ENCODE measurements at regions not wholly inside any gene's neighbourhood (a gene's known extent, or its start where the extent isn't known, plus 50 kb on each side); places are given as distances from the start of the nearest gene placed in this dataset.

GRCh38 chr5:122699201-122699600, 75.7 kb upstream of the SNX2 start:
- Mint-ChIP-seq H3K27me3 (peaks cover 0 to 3% of the 10 kb centered on the region in 2 donors), H3K4me3 (no peak overlapping the region), H3K27ac (no peak overlapping the region), H3K36me3 (no peaks in the 10 kb centered on the region), H3K4me1 (ENCODE audit: low read depth in 2 of 2) (peaks cover 0 to 6% of the 10 kb centered on the region in 2 donors), H3K9me3 (no peaks in the 10 kb centered on the region)
- DNase-seq (ENCODE audit: low spot score), result no peak
- ATAC-seq, result no peak

- peaks cover 3 to 6% of the 10 kb centered on the region in 2 donors for H3K27me3 Mint-ChIP-seq
- DNase-seq (ENCODE audit: low spot score), result no peak
- ATAC-seq, result peak; percentile 53 to 73
- H3K4me3 Mint-ChIP-seq, result no peak overlapping the region
- H3K36me3 Mint-ChIP-seq, result no peaks in the 10 kb centered on the region
- peaks cover 0 to 6% of the 10 kb centered on the region in 2 donors for H3K4me1 Mint-ChIP-seq (ENCODE audit: low read depth in 2 of 2)
- no peaks in the 10 kb centered on the region for H3K9me3 Mint-ChIP-seq
- peak overlapping the region in 1 of 2 donors; percentile 65 for H3K27ac Mint-ChIP-seq
Observed at GRCh38 chr5:122701640-122702523, 73.0 kb upstream of the SNX2 start.

- DNase-seq (ENCODE audit: low spot score), result no peak
- H3K4me3 Mint-ChIP-seq, result peak overlapping the region; percentile 45
Observed at GRCh38 chr5:122702524-122702875, 72.4 kb upstream of the SNX2 start.

GRCh38 chr5:122703203-122703602, 71.7 kb upstream of the SNX2 start:
- H3K4me1 Mint-ChIP-seq (ENCODE audit: low read depth in 2 of 2), result peaks cover 0 to 6% of the 10 kb centered on the region in 2 donors
- ATAC-seq (peak in 1 of 2 donors; percentile 63), DNase-seq (ENCODE audit: low spot score) (no peak)
- peak overlapping the region; percentile 45 for H3K4me3 Mint-ChIP-seq
- peak overlapping the region in 1 of 2 donors; percentile 25 for H3K27ac Mint-ChIP-seq
- H3K27me3 Mint-ChIP-seq, result peaks cover 3 to 6% of the 10 kb centered on the region in 2 donors
- no peaks in the 10 kb centered on the region for H3K36me3 Mint-ChIP-seq
- no peaks in the 10 kb centered on the region for H3K9me3 Mint-ChIP-seq

More at GRCh38 chr5:122702524-122702875, 72.4 kb upstream of the SNX2 start:
- H3K9me3 Mint-ChIP-seq, result no peaks in the 10 kb centered on the region
- peak overlapping the region in 1 of 2 donors; percentile 25 for H3K27ac Mint-ChIP-seq
- H3K4me1 Mint-ChIP-seq (ENCODE audit: low read depth in 2 of 2), result peaks cover 0 to 6% of the 10 kb centered on the region in 2 donors
- no peaks in the 10 kb centered on the region for H3K36me3 Mint-ChIP-seq
- H3K27me3 Mint-ChIP-seq, result peaks cover 3 to 6% of the 10 kb centered on the region in 2 donors
- ATAC-seq, result peak in 1 of 2 donors; percentile 83

- Mint-ChIP-seq H3K9me3 (no peaks in the 10 kb centered on the region), H3K27me3 (peaks cover 3 to 6% of the 10 kb centered on the region in 2 donors), H3K27ac (no peak overlapping the region), H3K4me1 (ENCODE audit: low read depth in 2 of 2) (peaks cover 0 to 6% of the 10 kb centered on the region in 2 donors), H3K36me3 (no peaks in the 10 kb centered on the region), H3K4me3 (no peak overlapping the region)
- ATAC-seq (no peak), DNase-seq (ENCODE audit: low spot score) (no peak)
Observed at GRCh38 chr5:122704247-122705036, 70.4 kb upstream of the SNX2 start.

GRCh38 chr5:122705851-122706250, 69.0 kb upstream of the SNX2 start:
- no peaks in the 10 kb centered on the region for H3K36me3 Mint-ChIP-seq
- H3K4me1 Mint-ChIP-seq (ENCODE audit: low read depth in 2 of 2), result peaks cover 0 to 6% of the 10 kb centered on the region in 2 donors
- H3K9me3 Mint-ChIP-seq, result no peaks in the 10 kb centered on the region
- DNase-seq (ENCODE audit: low spot score), result no peak
- ATAC-seq, result no peak
- H3K4me3 Mint-ChIP-seq, result no peak overlapping the region
- peaks cover 3 to 6% of the 10 kb centered on the region in 2 donors for H3K27me3 Mint-ChIP-seq
- H3K27ac Mint-ChIP-seq, result no peak overlapping the region

GRCh38 chr5:122707796-122708195, 67.1 kb upstream of the SNX2 start:
- no peak overlapping the region for H3K27ac Mint-ChIP-seq
- H3K27me3 Mint-ChIP-seq, result peaks cover 3 to 6% of the 10 kb centered on the region in 2 donors
- no peak overlapping the region for H3K4me3 Mint-ChIP-seq
- H3K36me3 Mint-ChIP-seq, result no peaks in the 10 kb centered on the region
- ATAC-seq (no peak), DNase-seq (ENCODE audit: low spot score) (no peak)
- no peaks in the 10 kb centered on the region for H3K9me3 Mint-ChIP-seq
- H3K4me1 Mint-ChIP-seq (ENCODE audit: low read depth in 2 of 2), result peaks cover 0 to 2% of the 10 kb centered on the region in 2 donors

GRCh38 chr5:122713041-122713440, 61.8 kb upstream of the SNX2 start:
- peaks cover 0 to 9% of the 10 kb centered on the region in 2 donors for H3K27me3 Mint-ChIP-seq
- no peaks in the 10 kb centered on the region for H3K4me1 Mint-ChIP-seq (ENCODE audit: low read depth in 2 of 2)
- no peak for ATAC-seq
- H3K36me3 Mint-ChIP-seq, result no peaks in the 10 kb centered on the region
- DNase-seq (ENCODE audit: low spot score), result no peak
- H3K9me3 Mint-ChIP-seq, result no peaks in the 10 kb centered on the region
- no peak overlapping the region for H3K4me3 Mint-ChIP-seq
- no peak overlapping the region for H3K27ac Mint-ChIP-seq

GRCh38 chr5:122715095-122715494, 59.8 kb upstream of the SNX2 start:
- no peak for ATAC-seq
- Mint-ChIP-seq H3K9me3 (no peaks in the 10 kb centered on the region), H3K27ac (no peak overlapping the region), H3K36me3 (no peaks in the 10 kb centered on the region), H3K4me1 (ENCODE audit: low read depth in 2 of 2) (no peaks in the 10 kb centered on the region), H3K27me3 (peaks cover 3 to 11% of the 10 kb centered on the region in 2 donors), H3K4me3 (no peak overlapping the region)
- no peak for DNase-seq (ENCODE audit: low spot score)

- Mint-ChIP-seq H3K27ac (no peak overlapping the region), H3K9me3 (no peaks in the 10 kb centered on the region), H3K4me1 (ENCODE audit: low read depth in 2 of 2) (peaks cover 0 to 4% of the 10 kb centered on the region in 2 donors), H3K4me3 (no peak overlapping the region), H3K27me3 (peaks cover 11 to 30% of the 10 kb centered on the region in 2 donors), H3K36me3 (no peaks in the 10 kb centered on the region)
- ATAC-seq (no peak), DNase-seq (ENCODE audit: low spot score) (no peak)
Observed at GRCh38 chr5:122718611-122719010, 56.3 kb upstream of the SNX2 start.

- ATAC-seq (no peak), DNase-seq (ENCODE audit: low spot score) (no peak)
- Mint-ChIP-seq H3K27ac (no peak overlapping the region), H3K4me3 (no peak overlapping the region), H3K27me3 (peaks cover 11 to 30% of the 10 kb centered on the region in 2 donors), H3K4me1 (ENCODE audit: low read depth in 2 of 2) (peaks cover 0 to 4% of the 10 kb centered on the region in 2 donors), H3K9me3 (no peaks in the 10 kb centered on the region), H3K36me3 (no peaks in the 10 kb centered on the region)
Observed at GRCh38 chr5:122719991-122720746, 54.7 kb upstream of the SNX2 start.

GRCh38 chr5:122721127-122721526, 53.8 kb upstream of the SNX2 start:
- Mint-ChIP-seq H3K9me3 (no peaks in the 10 kb centered on the region), H3K27me3 (peaks cover 11 to 30% of the 10 kb centered on the region in 2 donors), H3K27ac (no peak overlapping the region), H3K4me1 (ENCODE audit: low read depth in 2 of 2) (peaks cover 0 to 4% of the 10 kb centered on the region in 2 donors), H3K36me3 (no peaks in the 10 kb centered on the region), H3K4me3 (no peak overlapping the region)
- DNase-seq (ENCODE audit: low spot score) (no peak), ATAC-seq (no peak)

GRCh38 chr5:122722341-122722740, 52.5 kb upstream of the SNX2 start:
- Mint-ChIP-seq H3K27me3 (peaks cover 11 to 27% of the 10 kb centered on the region in 2 donors), H3K4me3 (no peak overlapping the region), H3K27ac (no peak overlapping the region), H3K4me1 (ENCODE audit: low read depth in 2 of 2) (peaks cover 0 to 4% of the 10 kb centered on the region in 2 donors), H3K36me3 (no peaks in the 10 kb centered on the region), H3K9me3 (no peaks in the 10 kb centered on the region)
- ATAC-seq, result no peak
- DNase-seq (ENCODE audit: low spot score), result no peak
